ENCODE measurements at regions not wholly inside any gene's neighbourhood (a gene's known extent, or its start where the extent isn't known, plus 50 kb on each side); places are given as distances from the start of the nearest gene placed in this dataset.

DNA sequence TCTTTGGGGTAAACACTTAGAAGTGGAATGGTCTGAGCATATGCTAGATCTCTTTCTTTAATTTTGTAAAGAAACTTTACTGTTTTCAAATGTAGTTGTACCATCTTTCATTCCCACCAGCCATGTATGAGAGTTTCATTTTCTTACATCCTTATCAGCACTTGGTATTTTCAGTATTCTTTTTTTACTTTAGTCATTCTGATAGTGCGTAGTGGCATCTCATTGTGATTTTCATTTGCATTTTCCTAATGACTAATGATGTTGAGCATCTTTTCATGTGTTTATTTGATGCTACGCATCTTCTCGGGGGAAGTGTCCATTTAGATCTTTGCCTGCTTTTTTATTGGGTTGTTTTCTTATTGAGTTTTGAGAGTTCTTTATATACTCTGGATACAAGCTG is 71.3 kb upstream of the PRPS1 start:
- Histone ChIP-seq H3K27me3 (no peaks in the 10 kb centered on the region), H3K4me3 (replicated peaks in 1 of 3) (no peak overlapping the region), H3K36me3 (no peaks in the 10 kb centered on the region), H3K4me1 (peaks cover 10 to 13% of the 10 kb centered on the region in 2 donors), H3K27ac (no peak overlapping the region), H3K9me3 (no peaks in the 10 kb centered on the region)
- no peak for DNase-seq
- intact Hi-C loops (cut with DNase I): no loop called here
- TF ChIP-seq CTCF (IDR thresholded peaks at IDR 0.05): no peak
- 92 to 100% methylated on average over 3 of the region's 3 CpGs for WGBS, 2 donors

DNA sequence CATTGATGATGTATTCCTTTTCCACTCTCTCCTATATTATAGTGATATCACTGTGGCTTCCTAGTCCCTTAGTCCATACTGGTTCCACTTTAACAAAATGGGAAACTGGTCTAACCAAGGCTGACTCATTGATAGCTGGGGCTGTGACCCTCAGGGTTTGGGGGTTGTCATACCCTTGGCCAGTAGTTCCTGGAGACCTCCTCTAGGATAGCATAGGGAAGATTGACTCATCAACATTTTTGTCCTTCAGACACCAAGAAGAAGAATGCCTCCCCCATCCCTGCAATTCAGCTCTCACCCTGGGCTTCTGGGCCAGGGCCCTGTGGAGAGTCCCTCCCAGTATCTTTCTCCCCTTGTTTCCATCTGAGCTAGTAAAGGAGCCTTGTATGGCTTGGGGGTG is 68.8 kb upstream of the PRPS1 start:
- intact Hi-C loops (cut with DNase I): no loop called here
- Histone ChIP-seq H3K9me3 (no peaks in the 10 kb centered on the region), H3K4me1 (peaks cover 0 to 6% of the 10 kb centered on the region in 2 donors), H3K4me3 (replicated peaks in 1 of 3) (no peak overlapping the region), H3K27ac (no peak overlapping the region), H3K36me3 (no peaks in the 10 kb centered on the region), H3K27me3 (no peaks in the 10 kb centered on the region)
- DNase-seq: no peak
- TF ChIP-seq POLR2A (IDR thresholded peaks at IDR 0.05): no peak

DNA sequence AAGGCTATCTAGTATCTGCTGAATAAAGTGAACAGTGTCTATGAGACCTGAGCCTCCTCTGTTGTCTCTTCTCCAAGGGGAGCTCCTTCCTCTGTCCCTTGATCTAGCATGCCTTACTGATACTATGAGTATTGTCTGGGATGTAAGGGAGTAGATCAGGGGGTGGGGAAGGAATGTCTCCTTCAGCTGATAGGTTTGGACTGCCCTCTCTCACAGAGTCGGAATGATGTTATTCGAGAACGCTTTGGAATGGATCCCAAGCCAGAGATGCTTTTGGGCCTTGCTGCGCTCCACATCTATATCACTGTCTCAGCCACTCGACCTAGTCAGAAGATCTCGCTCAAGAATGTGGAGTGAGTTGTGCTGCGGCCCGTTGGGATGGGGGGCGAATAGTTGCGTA is 68.3 kb upstream of the PRPS1 start:
- no peaks in the 10 kb centered on the region for H3K36me3 ChIP-seq
- H3K9me3 ChIP-seq: no peaks in the 10 kb centered on the region
- TF ChIP-seq CTCF (IDR thresholded peaks at IDR 0.05) (no peak), POLR2A (IDR thresholded peaks at IDR 0.05) (no peak)
- intact Hi-C loops (cut with DNase I): no loop called here
- no peaks in the 10 kb centered on the region for H3K27me3 ChIP-seq
- no peak overlapping the region for H3K4me3 ChIP-seq (replicated peaks in 1 of 3)
- no peak for DNase-seq
- peaks cover 0 to 9% of the 10 kb centered on the region in 2 donors for H3K4me1 ChIP-seq
- WGBS, 2 donors: 91 to 95% methylated on average over 8 to 10 of the region's 10 CpGs
- no peak overlapping the region for H3K27ac ChIP-seq

DNA sequence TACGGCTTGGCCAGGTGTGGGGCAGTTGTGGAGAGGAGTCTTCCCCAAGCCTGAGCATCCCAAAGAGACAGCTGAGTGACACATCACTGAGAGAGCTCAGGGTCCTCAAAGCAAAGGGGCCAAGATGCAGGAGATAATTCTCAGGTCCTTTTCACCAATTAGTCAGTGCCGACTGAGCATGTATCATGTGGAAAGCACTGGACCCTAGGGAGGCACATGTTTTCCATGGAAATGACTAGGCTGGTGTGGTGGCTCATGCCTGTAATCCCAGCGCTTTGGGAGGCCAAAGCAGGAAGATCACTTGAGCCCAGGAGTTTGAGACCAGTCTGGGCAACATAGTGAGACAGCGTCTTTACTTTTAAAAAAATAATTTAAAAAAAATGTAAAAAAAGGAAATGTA is 67.3 kb upstream of the PRPS1 start:
- intact Hi-C loops (cut with DNase I): no loop called here
- DNase-seq: no peak
- Histone ChIP-seq H3K27ac (no peak overlapping the region), H3K27me3 (no peaks in the 10 kb centered on the region), H3K4me1 (peaks cover 0 to 17% of the 10 kb centered on the region in 2 donors), H3K4me3 (replicated peaks in 1 of 3) (no peak overlapping the region), H3K36me3 (no peaks in the 10 kb centered on the region), H3K9me3 (no peaks in the 10 kb centered on the region)
- TF ChIP-seq CTCF (IDR thresholded peaks at IDR 0.05): no peak
- no peak for TF ChIP-seq POLR2A (IDR thresholded peaks at IDR 0.05)
- WGBS, 2 donors: 92 to 96% methylated on average over 3 to 4 of the region's 4 CpGs

- Histone ChIP-seq H3K4me3 (replicated peaks in 1 of 3) (no peak overlapping the region), H3K36me3 (no peaks in the 10 kb centered on the region), H3K27ac (no peak overlapping the region), H3K27me3 (no peaks in the 10 kb centered on the region), H3K4me1 (peaks cover 2 to 17% of the 10 kb centered on the region in 2 donors), H3K9me3 (no peaks in the 10 kb centered on the region)
- intact Hi-C loops (cut with DNase I): no loop called here
- WGBS, 2 donors: 70 to 77% methylated on average over 7 of the region's 7 CpGs
- DNase-seq: no peak
- no peak for TF ChIP-seq CTCF (IDR thresholded peaks at IDR 0.05)
- TF ChIP-seq POLR2A (IDR thresholded peaks at IDR 0.05): no peak
Measured at GRCh38 chrX:107561468-107562215, 66.7 kb upstream of the PRPS1 start.
